ENCODE measurements at regions not wholly inside any gene's neighbourhood (a gene's known extent, or its start where the extent isn't known, plus 50 kb on each side); places are given as distances from the start of the nearest gene placed in this dataset.

DNA sequence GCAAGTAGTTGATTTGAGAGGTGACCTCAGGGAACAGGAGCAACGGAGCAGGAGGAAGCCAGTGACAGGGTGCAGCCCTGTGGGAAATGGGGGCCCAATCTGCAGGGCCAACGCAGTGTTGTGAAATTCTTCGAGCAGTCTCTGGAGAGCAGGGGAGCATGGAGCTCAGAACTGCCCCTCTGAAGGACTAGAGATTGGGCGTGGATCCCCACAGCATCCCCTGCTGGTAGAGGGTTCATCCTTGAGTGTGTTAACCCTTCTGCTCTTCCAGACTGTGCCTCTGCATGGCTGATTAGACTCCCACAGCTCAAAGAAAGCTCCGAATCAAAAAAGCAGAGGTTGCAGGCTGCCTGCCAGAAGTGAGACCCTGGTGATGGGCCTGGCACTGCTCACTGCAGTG is 77.9 kb upstream of the UQCRFS1 start:
- TF ChIP-seq, protein P1, sequence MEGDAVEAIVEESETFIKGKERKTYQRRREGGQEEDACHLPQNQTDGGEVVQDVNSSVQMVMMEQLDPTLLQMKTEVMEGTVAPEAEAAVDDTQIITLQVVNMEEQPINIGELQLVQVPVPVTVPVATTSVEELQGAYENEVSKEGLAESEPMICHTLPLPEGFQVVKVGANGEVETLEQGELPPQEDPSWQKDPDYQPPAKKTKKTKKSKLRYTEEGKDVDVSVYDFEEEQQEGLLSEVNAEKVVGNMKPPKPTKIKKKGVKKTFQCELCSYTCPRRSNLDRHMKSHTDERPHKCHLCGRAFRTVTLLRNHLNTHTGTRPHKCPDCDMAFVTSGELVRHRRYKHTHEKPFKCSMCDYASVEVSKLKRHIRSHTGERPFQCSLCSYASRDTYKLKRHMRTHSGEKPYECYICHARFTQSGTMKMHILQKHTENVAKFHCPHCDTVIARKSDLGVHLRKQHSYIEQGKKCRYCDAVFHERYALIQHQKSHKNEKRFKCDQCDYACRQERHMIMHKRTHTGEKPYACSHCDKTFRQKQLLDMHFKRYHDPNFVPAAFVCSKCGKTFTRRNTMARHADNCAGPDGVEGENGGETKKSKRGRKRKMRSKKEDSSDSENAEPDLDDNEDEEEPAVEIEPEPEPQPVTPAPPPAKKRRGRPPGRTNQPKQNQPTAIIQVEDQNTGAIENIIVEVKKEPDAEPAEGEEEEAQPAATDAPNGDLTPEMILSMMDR (IDR thresholded peaks at IDR 0.05), result no peak
- ATAC-seq (ENCODE audit: low FRiP score) (no peak), DNase-seq (ENCODE audit: low spot score) (no peak)

DNA sequence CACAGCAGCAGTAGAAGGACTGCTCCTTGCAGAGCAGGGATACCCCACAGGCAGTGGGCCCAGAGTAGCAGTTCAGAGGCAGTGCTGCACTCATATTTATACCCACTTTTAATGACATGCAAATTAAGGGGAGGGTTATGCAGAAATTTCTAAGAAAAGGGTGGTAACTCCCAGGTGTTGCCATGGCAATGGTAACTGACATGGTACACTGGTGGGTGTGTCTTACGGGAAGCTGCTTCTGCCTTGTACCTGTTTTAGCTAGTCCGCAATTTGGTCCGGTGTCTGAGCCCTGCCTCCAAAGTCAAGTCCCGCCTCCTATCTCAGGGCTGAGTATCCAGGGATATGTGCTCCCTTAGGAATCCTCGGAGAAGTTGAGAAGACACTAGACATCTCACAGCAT is 79.2 kb upstream of the UQCRFS1 start:
- no peak for ATAC-seq (ENCODE audit: low FRiP score)
- TF ChIP-seq, protein P1 (IDR thresholded peaks at IDR 0.05), result no peak
- DNase-seq (ENCODE audit: low spot score), result no peak

DNA sequence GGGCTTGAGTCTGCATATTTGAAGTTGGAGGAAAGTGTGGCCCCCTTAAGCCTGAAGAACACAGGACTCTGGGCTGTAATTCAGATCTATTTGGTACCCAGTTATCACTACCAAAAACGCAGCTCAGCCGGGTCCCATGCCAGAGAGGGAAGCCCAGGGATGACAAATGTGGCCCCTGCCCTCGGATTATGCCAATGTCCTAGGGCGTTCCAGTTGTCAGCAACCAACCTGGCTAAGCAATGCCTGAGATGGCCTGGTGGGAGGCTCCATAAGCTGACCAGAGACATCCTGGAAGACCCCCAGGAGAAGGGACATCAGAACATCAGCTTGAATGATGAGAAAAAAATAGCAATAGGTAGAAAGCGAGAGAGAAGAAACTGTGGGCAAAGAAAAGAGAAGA is 79.6 kb upstream of the UQCRFS1 start:
- no peak for ATAC-seq (ENCODE audit: low FRiP score)

DNA sequence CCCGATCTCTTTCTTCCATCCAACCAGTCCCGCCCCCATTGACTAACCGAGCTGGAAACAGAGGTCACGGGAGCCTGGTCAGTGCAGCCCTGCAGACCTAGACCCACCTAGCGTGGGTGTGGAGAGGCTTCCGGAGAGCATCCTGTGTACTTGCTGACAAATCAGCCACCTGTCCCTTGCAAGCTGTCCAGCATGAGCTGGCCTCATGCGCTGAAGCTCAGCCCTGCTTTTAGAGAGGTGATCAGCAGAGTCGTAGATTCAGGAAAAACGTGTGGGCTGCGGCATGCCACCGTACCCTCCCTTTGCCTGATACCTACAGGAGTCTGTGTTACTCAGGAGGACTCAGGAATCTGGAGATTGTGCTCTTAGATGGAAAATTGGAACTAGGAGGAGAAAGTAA is 80.3 kb upstream of the UQCRFS1 start:
- TF ChIP-seq, protein P1 (IDR thresholded peaks at IDR 0.05), result no peak
- no peak for DNase-seq (ENCODE audit: low spot score)
- no peak for ATAC-seq (ENCODE audit: low FRiP score)

More for the DNA sequence above, 79.6 kb upstream of the UQCRFS1 start:
- TF ChIP-seq, protein P1 (IDR thresholded peaks at IDR 0.05), result no peak
- no peak for DNase-seq (ENCODE audit: low spot score)

DNA sequence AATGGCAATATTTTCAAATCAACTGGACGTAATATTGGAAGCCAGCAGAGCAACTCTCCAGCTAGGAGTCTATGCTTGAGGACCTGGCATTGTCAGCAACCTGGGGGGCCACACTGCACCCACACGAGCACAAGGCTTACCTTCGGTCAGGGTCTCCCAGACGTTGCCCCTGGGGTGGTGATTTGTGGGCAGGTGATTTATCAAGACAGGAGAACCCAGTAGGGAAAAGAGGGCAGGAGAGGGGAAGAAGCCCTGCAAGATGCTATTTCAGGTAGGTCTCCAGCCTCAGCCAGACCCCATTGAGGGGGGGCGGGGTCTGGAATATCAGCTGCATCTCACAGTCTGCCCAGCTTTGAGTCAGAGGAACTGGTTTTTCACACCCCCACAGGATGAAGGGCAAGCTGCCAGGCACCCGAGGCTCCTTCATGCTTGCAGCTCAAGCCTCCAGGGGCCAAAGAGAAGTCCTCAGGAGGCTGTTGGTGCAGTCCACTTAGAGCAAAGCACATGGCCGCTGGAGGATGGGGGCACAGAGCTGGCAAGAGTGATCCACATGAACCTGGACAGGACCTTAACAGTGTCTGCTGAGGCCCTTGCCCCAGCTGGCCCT is 80.9 kb upstream of the UQCRFS1 start:
- TF ChIP-seq, protein P1 (IDR thresholded peaks at IDR 0.05), result no peak
- ATAC-seq (ENCODE audit: low FRiP score) (no peak), DNase-seq (ENCODE audit: low spot score) (no peak)

DNA sequence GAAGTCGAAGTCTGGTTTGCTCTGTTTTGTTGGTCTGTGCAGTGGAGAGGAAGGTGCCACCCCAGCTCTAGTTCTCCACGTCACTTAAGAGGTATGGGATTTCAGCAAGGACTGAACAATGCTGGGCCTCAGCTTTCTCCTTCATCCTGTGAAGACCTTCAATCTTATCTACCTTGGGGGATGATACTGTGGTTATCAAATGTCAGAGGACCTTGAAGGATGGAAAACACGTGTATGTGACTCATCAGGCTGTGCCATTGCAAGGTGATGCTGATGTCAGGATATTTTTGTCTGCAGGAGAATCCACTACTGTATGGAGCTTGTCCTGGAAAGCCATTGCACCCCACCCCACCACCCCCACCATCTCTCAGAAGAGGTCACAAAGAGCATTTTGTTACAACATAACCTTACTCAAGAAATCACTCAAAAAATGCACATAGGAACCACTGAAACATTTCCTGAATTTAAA is 81.4 kb upstream of the UQCRFS1 start:
- TF ChIP-seq, protein P1 (IDR thresholded peaks at IDR 0.05), result no peak
- no peak for DNase-seq (ENCODE audit: low spot score)
- ATAC-seq (ENCODE audit: low FRiP score), result no peak

DNA sequence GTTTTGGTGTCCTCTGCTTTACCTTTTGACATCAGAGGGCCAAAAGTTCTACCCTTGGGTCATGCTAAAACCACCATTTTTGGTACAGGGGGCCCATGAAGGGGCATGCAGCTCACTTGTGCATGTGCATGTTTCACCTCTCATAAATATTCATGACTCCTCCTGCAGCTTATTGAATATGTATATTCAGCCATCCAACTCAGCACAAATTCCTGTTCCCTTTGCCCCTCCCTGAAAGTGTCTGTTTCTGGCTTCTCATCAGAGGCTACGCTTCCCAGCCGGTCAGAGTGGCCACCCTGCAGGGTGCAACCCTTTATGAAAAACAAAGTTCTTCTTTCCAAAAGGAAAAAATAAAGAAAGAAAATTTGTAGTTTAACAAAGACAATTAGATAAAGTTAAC is 82.3 kb upstream of the UQCRFS1 start:
- no peak for DNase-seq (ENCODE audit: low spot score)
- TF ChIP-seq, protein P1 (IDR thresholded peaks at IDR 0.05), result no peak
- ATAC-seq (ENCODE audit: low FRiP score), result no peak

Measured in omental fat pad (tissue), 3 donors.